GM21723 (cell line): ENCODE measurements at regions not wholly inside any gene's neighbourhood (a gene's known extent, or its start where the extent isn't known, plus 50 kb on each side); places are given as distances from the start of the nearest gene placed in this dataset.
A peak's percentile ranks its signal among the peaks of the same experiment; 100 is the strongest.

Experiments
- ATAC-seq: cut with Tn5 transposase; IDR thresholded peaks from one replicate; pipeline ENCODE4 v1.9.1; 2021; ENCODE audit warnings: mild to moderate bottlenecking, moderate library complexity; ENCODE audit not compliant: unreplicated experiment

DNA sequence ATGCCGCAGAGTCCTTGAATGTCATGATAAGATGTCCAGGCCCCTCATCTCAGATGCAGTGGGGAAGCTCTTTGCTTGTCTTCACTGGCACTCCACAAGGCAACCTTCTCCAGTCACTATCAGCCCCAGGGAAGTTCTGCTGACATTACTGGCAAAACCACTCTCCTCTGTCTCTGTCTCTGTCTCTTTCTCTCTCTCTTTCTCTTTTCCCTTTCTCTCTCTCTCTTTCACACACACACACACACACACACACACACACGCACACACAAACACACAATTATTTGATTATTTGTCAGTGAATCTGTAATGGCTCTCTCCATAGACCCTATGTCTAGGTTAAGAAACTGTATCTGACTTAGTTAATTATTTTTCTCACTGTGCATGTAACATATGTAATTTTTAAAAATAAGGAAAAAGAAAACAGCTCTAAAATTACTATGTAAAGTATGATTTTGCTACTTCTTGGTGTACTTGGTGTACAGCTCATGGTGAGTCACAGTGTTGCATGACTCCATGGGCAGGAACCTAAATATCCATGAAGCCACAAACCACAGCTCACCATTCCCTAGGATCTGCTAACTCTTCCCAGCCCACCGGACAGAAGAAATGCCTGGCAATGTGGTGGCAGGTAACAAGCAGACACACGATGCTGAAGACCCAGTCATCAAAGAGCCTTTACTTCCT, 594.9 kb upstream of the ID2 start:
- no peak for ATAC-seq

- no peak for ATAC-seq
These were observed 594.4 kb upstream of the ID2 start for GRCh38 chr2:8087480-8087840.

DNA sequence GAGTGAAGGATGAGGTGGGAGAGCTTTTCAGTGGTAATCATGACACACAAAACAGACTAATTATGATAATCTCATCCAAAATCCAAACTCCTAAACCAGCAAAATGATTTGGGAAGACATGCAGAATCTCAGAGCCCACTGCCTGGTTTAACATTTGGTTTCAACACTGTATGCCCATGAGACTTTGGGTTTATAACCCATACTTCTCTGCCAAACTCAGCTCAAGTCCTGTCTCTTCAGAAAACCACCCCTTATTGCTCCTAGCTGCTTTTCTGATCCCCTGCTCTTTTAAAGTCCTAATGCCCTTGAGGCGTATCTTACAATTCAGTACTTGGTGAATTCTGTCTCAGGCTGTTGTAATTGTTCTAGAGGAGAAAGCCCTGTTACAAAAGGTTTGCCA, 593.0 kb upstream of the ID2 start:
- no peak for ATAC-seq

- no peak for ATAC-seq
These were observed 592.3 kb upstream of the ID2 start for GRCh38 chr2:8089596-8089995.

DNA sequence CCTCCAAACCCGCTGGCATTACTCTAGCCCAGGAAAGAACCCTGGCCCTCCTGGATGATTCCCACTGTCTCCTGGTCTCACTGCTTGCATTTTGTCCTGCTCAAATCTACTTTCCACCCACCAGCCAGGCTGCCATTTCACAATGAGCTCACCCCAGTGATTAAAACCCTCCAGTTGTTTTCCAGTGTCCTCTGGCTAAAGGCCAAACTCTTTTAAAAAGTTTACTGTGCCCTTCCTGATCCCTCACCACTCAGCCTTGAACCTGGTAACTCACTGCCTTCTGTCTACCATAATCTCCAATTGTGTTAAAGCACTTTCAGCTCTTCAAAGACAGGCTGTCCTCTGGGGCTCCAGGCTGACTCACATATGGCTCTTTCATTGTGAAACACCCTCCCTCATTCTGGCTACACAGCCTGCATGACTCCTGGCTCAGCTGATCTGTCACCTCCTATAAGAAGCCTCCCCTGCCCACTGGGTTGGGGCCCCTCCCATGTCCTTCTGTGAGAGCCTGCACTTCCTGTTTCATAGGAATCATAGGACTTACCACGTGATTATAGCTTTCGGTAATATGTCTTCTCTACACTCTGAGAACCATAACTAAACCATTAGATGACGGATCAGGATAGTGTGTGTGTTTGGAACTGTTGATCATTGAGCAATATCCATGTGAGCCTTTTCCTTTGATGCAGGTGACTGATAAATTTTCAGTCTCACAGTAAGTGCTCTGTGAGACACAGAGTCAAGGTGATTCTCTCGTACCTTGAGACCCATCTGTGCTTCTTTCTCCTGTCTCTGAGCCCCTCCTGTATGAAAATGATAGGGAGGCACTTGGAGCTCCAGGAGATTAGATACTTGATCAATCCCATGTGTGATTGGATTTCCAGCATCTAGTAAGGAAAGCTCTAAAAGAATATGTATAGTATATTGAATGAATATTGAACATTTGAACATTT, 590.8 kb upstream of the ID2 start:
- ATAC-seq: peak; percentile 70

DNA sequence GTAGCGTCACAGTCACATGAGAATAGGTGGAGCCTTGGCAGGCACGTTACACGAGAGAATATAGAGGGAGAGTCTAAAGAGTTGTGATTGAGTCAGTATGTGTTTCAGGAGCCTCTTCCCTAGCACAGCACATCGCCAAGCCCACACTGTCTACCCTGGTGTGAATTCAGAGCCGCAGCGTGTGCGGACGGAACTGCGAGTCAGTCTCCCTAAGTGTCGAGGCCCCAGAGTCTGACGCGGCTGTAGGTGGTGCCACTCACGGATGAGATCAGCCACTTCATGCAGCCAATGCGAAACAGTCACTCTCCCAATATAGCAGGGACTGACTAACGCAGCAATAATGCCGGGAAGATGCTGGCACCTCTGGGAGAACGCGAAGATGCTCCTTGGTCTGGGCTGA, 587.3 kb upstream of the ID2 start:
- ATAC-seq: no peak

- ATAC-seq: no peak
These were observed 585.9 kb upstream of the ID2 start for GRCh38 chr2:8095978-8096377.

- no peak for ATAC-seq
These were observed 585.4 kb upstream of the ID2 start for GRCh38 chr2:8096484-8096883.

GRCh38 chr2:8098476-8099266, 583.2 kb upstream of the ID2 start:
- ATAC-seq: no peak

DNA sequence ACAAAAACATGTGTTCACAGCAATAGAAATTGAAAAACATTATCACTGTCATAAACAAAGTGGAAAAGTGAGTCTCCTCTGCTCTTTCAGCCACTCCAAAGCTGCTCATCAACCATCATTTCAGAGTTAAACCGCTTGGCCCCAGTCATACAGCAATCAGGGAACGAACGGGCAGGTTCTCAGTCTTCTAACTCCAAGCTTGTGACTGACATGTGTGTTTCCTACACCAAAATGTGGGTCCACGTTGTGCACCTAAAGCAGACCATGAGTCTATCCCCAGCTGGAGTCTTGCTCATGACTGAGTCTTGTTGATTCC, 582.6 kb upstream of the ID2 start:
- no peak for ATAC-seq

DNA sequence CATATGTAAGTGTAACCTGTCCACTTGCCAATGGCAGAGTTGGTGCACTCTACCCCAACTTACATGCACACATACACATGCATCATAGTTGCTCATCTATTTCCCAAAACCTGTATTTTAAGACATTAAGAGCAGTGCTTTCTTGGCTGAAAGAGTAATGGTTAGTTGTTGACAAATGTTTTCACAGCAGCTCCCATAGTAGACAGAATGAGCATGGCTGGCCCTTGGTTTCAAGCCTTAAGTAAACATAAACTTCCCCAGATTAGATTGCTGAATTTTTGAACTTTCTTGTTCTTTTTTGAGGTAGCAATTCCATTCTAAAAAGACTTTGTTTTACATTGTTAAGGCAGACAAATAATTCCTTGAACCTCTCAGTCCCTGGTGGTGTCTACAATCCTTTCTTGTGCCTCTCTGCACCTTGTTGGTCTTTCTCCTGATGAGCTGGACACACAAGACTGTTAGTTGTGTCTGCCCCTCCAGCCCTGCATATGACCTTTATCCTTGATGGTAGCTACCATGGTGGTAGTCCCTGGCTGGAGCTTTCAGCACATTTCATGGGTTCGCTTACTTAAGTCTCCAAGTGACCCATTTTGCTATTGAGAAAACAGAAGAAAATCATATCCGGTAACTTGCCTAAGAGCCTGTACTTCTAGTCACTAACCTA, 580.1 kb upstream of the ID2 start:
- no peak for ATAC-seq

GRCh38 chr2:8102470-8102869, 579.4 kb upstream of the ID2 start:
- no peak for ATAC-seq

- ATAC-seq: no peak
These were observed 578.7 kb upstream of the ID2 start for GRCh38 chr2:8103085-8103708.

DNA sequence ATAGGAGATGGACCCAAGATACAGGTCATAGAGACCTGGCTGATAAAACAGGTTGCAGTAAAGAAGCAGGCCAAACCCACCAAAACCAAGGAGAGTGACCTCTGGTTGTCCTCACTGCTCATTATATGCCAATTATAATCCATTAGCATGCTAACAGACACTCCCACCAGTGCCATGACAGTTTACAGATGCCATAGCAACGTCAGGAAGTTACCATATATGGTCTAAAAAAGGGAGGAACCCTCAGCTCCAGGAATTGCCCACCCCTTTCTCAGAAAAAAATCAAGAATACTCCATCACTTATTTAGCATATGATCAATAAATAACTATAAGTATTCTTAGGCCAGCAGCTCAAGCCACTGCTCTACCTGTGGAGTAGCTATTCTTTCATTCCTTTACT, 574.7 kb upstream of the ID2 start:
- no peak for ATAC-seq

- no peak for ATAC-seq
These were observed 574.1 kb upstream of the ID2 start for GRCh38 chr2:8107621-8108378.

GRCh38 chr2:8110716-8111115, 571.1 kb upstream of the ID2 start:
- no peak for ATAC-seq

DNA sequence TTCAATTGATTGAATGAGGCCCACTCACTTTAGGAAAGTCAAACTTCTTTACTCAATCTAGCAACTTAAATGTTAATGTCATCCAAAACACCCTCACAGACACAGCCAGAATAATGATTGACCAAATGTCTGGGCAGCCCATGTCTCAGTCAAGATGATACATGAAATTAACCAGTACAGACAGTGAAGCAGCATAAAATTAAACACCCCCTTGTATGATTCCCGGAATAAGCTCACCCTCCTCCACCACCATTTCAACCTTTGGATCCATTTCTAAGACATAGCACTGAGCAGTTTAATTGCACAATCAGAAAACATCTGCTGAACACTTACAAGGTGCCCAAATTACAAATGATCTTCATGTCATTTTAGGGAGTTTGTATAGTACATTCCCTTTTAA, 570.7 kb upstream of the ID2 start:
- no peak for ATAC-seq

DNA sequence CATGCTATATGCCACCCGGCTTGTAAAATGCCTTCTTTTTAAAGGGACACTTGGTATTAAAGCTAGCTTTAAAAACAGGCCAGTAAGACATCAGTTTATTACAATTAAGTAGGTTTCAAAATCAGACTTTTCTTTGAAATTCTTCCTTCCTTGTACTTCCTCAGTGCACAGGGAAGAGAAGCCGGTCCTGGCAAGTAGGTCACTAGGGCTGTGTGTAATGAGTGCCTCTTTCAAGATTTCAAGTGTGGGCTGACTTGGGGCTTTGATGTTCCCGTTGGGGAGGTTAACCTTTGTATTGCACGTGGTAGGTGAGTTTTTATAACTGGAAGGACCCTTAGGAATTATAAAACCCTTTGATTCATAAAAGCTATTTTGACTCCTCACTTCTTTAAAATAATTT, 566.4 kb upstream of the ID2 start:
- no peak for ATAC-seq

DNA sequence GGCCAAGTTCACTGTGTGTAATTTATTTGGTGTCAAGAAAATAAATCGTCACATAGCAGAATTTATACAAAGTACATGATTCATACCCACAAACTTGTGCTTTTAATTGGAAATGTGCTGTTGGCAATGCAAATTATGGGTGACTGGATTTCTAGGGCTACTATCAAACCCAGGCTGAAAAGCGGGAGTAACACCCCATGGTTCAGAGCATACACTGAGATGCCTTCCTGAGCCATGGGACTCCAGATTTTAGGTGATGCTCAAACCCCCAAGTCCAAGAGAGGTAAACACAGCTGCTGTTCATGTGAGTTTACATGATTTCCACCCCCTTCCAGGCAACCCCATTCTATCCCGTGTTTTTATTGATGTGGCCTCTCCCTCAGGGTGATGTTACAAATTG, 565.9 kb upstream of the ID2 start:
- ATAC-seq: no peak

- ATAC-seq: peak; percentile 98
These were observed 565.2 kb upstream of the ID2 start for GRCh38 chr2:8116661-8117060.
